ENCODE measurements at regions not wholly inside any gene's neighbourhood (a gene's known extent, or its start where the extent isn't known, plus 50 kb on each side); places are given as distances from the start of the nearest gene placed in this dataset.

- H3K9me3 Mint-ChIP-seq: no peaks in the 10 kb centered on the region
- H3K27ac Mint-ChIP-seq (ENCODE audit: low read depth): no peak overlapping the region
- peaks cover 50% of the 10 kb centered on the region for H3K27me3 Mint-ChIP-seq
- H3K36me3 Mint-ChIP-seq (ENCODE audit: insufficient read depth): peaks cover 3% of the 10 kb centered on the region
- DNase-seq (ENCODE audit: low spot score in 2 of 2) (no peak), ATAC-seq (replicated peaks; ENCODE audit: extremely low read depth, poor library complexity, severe bottlenecking) (no peak)
- H3K4me1 Mint-ChIP-seq: no peaks in the 10 kb centered on the region
- no peak overlapping the region for H3K4me3 Mint-ChIP-seq
Measured at GRCh38 chr10:78140066-78140630, 106.5 kb downstream of the RPS24 start.

DNA sequence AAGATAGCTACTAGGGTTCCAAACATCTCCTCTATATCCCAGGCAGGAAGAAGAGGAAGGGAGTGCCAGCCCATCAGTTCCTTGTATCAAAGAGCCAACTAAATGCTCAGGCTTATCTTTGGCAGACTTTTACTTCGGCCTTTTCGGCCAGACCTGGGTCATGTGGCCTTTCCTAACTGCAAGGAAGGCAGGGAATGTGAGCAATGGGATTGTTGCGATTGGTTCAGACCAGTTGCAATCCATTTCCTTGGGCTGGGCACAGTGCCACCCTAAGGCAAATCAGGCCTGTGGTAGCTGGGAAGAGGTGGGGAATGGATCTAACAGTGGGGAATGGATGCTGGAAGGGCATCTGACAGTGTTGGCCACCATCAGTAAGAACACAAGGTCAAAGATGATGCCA lies 109.9 kb downstream of the RPS24 start:
- Mint-ChIP-seq H3K27me3 (peaks cover 58% of the 10 kb centered on the region), H3K36me3 (ENCODE audit: insufficient read depth) (peaks cover 3% of the 10 kb centered on the region)

DNA sequence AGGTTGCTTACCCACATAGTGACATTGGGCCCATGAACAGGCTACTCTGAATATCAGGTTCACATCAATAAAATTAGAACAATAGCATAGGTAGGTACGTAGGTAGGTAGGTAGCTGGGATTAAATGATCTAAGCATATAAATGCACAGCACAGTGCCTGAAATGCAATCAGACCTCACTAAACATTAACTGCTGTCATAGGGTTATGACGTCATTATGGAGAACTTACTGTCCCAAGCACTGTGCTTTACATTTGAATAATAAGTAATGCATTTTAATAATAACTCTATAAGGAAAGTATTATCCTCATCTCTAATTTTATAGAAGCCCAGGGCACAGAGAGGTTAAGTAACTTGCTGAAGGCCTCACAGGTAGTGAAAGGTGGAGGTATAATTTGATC lies 112.5 kb downstream of the RPS24 start:
- ATAC-seq (replicated peaks; ENCODE audit: extremely low read depth, poor library complexity, severe bottlenecking) (no peak), DNase-seq (ENCODE audit: low spot score in 2 of 2) (no peak)
- Mint-ChIP-seq H3K4me1 (no peaks in the 10 kb centered on the region), H3K9me3 (no peaks in the 10 kb centered on the region), H3K27ac (ENCODE audit: low read depth) (no peak overlapping the region), H3K27me3 (peaks cover 41% of the 10 kb centered on the region), H3K36me3 (ENCODE audit: insufficient read depth) (peaks cover 3% of the 10 kb centered on the region), H3K4me3 (no peak overlapping the region)

More for the DNA sequence above, 109.9 kb downstream of the RPS24 start:
- ATAC-seq (replicated peaks; ENCODE audit: extremely low read depth, poor library complexity, severe bottlenecking) (no peak), DNase-seq (ENCODE audit: low spot score in 2 of 2) (no peak)
- H3K4me1 Mint-ChIP-seq: no peaks in the 10 kb centered on the region
- H3K9me3 Mint-ChIP-seq: no peaks in the 10 kb centered on the region
- H3K4me3 Mint-ChIP-seq: no peak overlapping the region
- no peak overlapping the region for H3K27ac Mint-ChIP-seq (ENCODE audit: low read depth)

- Mint-ChIP-seq H3K4me3 (no peak overlapping the region), H3K36me3 (ENCODE audit: insufficient read depth) (peaks cover 3% of the 10 kb centered on the region), H3K9me3 (no peaks in the 10 kb centered on the region), H3K27me3 (peaks cover 34% of the 10 kb centered on the region), H3K4me1 (no peaks in the 10 kb centered on the region), H3K27ac (ENCODE audit: low read depth) (no peak overlapping the region)
- DNase-seq (ENCODE audit: low spot score in 2 of 2) (no peak), ATAC-seq (replicated peaks; ENCODE audit: extremely low read depth, poor library complexity, severe bottlenecking) (no peak)
Measured at GRCh38 chr10:78147202-78147601, 113.5 kb downstream of the RPS24 start.

DNA sequence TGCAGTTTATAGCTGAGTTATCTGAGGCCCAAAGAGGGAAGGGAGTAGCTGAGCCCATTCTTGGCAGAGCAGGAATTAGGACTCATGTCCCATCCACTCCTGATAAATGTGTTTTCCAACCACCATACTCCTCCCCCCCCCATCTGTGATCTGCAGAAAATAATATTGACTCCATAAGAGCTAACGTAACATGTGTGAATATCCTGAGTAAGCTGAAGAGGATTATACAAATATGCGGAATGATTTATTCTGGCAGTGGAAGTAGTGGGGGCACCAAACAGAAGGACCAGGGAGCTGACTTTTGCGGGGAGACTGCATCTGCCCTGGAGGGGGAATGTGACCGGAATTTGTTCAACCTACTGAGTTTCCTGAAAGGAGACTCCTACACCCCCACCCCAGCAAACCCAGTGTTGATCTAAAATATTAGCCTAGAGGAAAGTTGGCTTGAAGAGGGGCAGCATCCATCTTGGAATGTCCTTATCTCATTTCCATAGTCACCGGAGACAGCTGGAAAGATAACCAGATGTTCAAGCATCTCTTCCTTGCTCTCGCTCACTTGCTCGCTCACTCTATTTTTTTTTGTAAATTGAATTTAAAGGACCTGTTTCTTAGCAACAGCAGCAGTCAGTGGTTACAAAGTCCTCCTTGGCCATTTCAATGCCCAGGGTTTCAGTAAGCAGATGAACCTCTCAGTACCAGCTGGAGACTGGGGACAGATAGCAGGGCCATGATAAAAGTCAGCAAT lies 114.7 kb downstream of the RPS24 start:
- Mint-ChIP-seq H3K27ac (ENCODE audit: low read depth) (no peak overlapping the region), H3K27me3 (peaks cover 24% of the 10 kb centered on the region), H3K9me3 (no peaks in the 10 kb centered on the region), H3K4me1 (no peaks in the 10 kb centered on the region), H3K4me3 (no peak overlapping the region), H3K36me3 (ENCODE audit: insufficient read depth) (peaks cover 5% of the 10 kb centered on the region)
- ATAC-seq (replicated peaks; ENCODE audit: extremely low read depth, poor library complexity, severe bottlenecking) (no peak), DNase-seq (ENCODE audit: low spot score in 2 of 2) (no peak)

- H3K27ac Mint-ChIP-seq (ENCODE audit: low read depth): no peak overlapping the region
- H3K9me3 Mint-ChIP-seq: no peaks in the 10 kb centered on the region
- peaks cover 3% of the 10 kb centered on the region for H3K36me3 Mint-ChIP-seq (ENCODE audit: insufficient read depth)
- no peak overlapping the region for H3K4me3 Mint-ChIP-seq
- H3K27me3 Mint-ChIP-seq: peaks cover 18% of the 10 kb centered on the region
- no peaks in the 10 kb centered on the region for H3K4me1 Mint-ChIP-seq
- no peak for DNase-seq (ENCODE audit: low spot score in 2 of 2)
- ATAC-seq (replicated peaks; ENCODE audit: extremely low read depth, poor library complexity, severe bottlenecking): no peak
Measured at GRCh38 chr10:78148961-78149612, 115.4 kb downstream of the RPS24 start.

GRCh38 chr10:78150756-78151155 lies 117.1 kb downstream of the RPS24 start:
- H3K27me3 Mint-ChIP-seq: peaks cover 4% of the 10 kb centered on the region
- ATAC-seq (replicated peaks; ENCODE audit: extremely low read depth, poor library complexity, severe bottlenecking): no peak
- peaks cover 3% of the 10 kb centered on the region for H3K36me3 Mint-ChIP-seq (ENCODE audit: insufficient read depth)
- DNase-seq (ENCODE audit: low spot score in 2 of 2): no peak
- H3K4me1 Mint-ChIP-seq: no peaks in the 10 kb centered on the region
- H3K9me3 Mint-ChIP-seq: no peaks in the 10 kb centered on the region
- H3K27ac Mint-ChIP-seq (ENCODE audit: low read depth): no peak overlapping the region
- H3K4me3 Mint-ChIP-seq: no peak overlapping the region

GRCh38 chr10:78155722-78156121 lies 122.1 kb downstream of the RPS24 start:
- no peaks in the 10 kb centered on the region for H3K9me3 Mint-ChIP-seq
- peaks cover 14% of the 10 kb centered on the region for H3K27me3 Mint-ChIP-seq
- no peak overlapping the region for H3K4me3 Mint-ChIP-seq
- peaks cover 3% of the 10 kb centered on the region for H3K36me3 Mint-ChIP-seq (ENCODE audit: insufficient read depth)
- no peak overlapping the region for H3K27ac Mint-ChIP-seq (ENCODE audit: low read depth)
- ATAC-seq (replicated peaks; ENCODE audit: extremely low read depth, poor library complexity, severe bottlenecking) (no peak), DNase-seq (ENCODE audit: low spot score in 2 of 2) (no peak)
- no peaks in the 10 kb centered on the region for H3K4me1 Mint-ChIP-seq

DNA sequence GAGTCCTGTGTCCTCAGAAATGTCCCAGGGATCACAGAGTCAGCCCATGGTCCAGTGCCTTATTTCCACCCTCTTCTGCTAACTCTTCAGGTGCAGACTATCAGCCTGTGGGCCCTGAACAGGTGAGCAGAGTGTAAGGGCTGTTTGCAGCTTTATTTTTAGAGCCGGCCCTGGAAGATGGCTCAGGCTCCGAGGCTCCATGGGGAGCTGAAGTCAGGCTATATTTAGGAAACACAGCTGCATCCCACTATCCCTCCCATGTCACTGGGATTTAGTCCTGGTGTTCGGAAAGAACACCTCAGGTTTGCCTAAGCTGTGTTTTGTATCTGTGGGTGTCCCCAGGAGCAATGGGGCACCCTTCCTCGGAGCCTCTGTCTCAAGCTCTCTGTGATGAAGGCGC lies 126.9 kb downstream of the RPS24 start:
- no peak for ATAC-seq (replicated peaks; ENCODE audit: extremely low read depth, poor library complexity, severe bottlenecking)
- Mint-ChIP-seq H3K36me3 (ENCODE audit: insufficient read depth) (no peaks in the 10 kb centered on the region), H3K4me1 (no peaks in the 10 kb centered on the region), H3K9me3 (peaks cover 5% of the 10 kb centered on the region), H3K27ac (ENCODE audit: low read depth) (no peak overlapping the region), H3K27me3 (peaks cover 34% of the 10 kb centered on the region), H3K4me3 (no peak overlapping the region)
- DNase-seq (ENCODE audit: low spot score in 2 of 2): no peak

DNA sequence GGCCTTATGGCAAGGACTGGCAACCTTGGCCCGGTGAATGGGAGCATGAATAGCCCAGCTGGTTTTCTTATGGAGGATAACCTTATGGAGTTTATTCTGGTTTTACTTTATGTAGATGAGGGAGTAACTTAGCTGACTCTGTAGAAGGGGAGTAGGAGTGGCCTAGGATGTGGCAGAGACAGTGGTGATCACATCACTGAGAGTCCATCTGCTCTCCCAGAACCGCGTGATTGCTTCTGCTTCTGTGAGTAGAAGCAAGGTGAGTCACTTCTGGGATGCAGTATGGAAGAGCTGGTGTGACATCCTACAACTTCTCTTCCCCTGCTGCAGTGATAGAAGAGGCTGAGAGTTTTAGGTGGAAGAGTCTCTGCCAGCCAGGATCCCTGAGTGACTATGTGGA lies 129.2 kb downstream of the RPS24 start:
- ATAC-seq (replicated peaks; ENCODE audit: extremely low read depth, poor library complexity, severe bottlenecking) (no peak), DNase-seq (ENCODE audit: low spot score in 2 of 2) (no peak)
- H3K4me1 Mint-ChIP-seq: no peaks in the 10 kb centered on the region
- H3K27me3 Mint-ChIP-seq: peaks cover 34% of the 10 kb centered on the region
- H3K9me3 Mint-ChIP-seq: peaks cover 5% of the 10 kb centered on the region
- H3K4me3 Mint-ChIP-seq: no peak overlapping the region
- H3K27ac Mint-ChIP-seq (ENCODE audit: low read depth): no peak overlapping the region
- no peaks in the 10 kb centered on the region for H3K36me3 Mint-ChIP-seq (ENCODE audit: insufficient read depth)

GRCh38 chr10:78164702-78165101 lies 131.0 kb downstream of the RPS24 start:
- Mint-ChIP-seq H3K9me3 (peaks cover 5% of the 10 kb centered on the region), H3K27me3 (peaks cover 33% of the 10 kb centered on the region), H3K4me3 (no peak overlapping the region), H3K27ac (ENCODE audit: low read depth) (no peak overlapping the region), H3K4me1 (no peaks in the 10 kb centered on the region), H3K36me3 (ENCODE audit: insufficient read depth) (no peaks in the 10 kb centered on the region)
- DNase-seq (ENCODE audit: low spot score in 2 of 2): no peak
- no peak for ATAC-seq (replicated peaks; ENCODE audit: extremely low read depth, poor library complexity, severe bottlenecking)

DNA sequence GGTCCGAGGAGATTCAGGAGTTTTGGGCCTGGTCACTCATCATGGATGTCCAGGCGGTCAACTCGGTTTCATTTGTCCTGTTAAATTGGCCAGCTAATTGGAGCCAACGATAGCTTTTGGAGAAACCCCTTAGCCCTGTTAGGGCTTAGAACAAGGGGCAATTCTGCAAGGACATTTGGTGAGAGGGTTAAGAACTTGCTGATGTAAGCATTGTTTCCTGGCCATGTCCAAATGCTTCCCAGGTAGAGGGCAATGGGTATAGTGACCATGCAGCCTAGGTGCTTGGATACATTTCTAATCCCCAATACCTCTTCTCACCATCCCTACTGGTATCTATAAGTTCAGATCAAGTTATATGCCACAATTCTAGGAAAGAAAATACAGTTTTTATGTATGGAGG lies 131.5 kb downstream of the RPS24 start:
- Mint-ChIP-seq H3K9me3 (peaks cover 5% of the 10 kb centered on the region), H3K4me1 (no peaks in the 10 kb centered on the region), H3K27me3 (peaks cover 32% of the 10 kb centered on the region), H3K27ac (ENCODE audit: low read depth) (no peak overlapping the region), H3K36me3 (ENCODE audit: insufficient read depth) (no peaks in the 10 kb centered on the region), H3K4me3 (no peak overlapping the region)
- no peak for DNase-seq (ENCODE audit: low spot score in 2 of 2)
- ATAC-seq (replicated peaks; ENCODE audit: extremely low read depth, poor library complexity, severe bottlenecking): no peak

GRCh38 chr10:78165617-78166016 lies 132.0 kb downstream of the RPS24 start:
- ATAC-seq (replicated peaks; ENCODE audit: extremely low read depth, poor library complexity, severe bottlenecking) (no peak), DNase-seq (ENCODE audit: low spot score in 2 of 2) (no peak)
- H3K27me3 Mint-ChIP-seq: peaks cover 32% of the 10 kb centered on the region
- H3K4me3 Mint-ChIP-seq: no peak overlapping the region
- H3K9me3 Mint-ChIP-seq: peaks cover 5% of the 10 kb centered on the region
- H3K36me3 Mint-ChIP-seq (ENCODE audit: insufficient read depth): no peaks in the 10 kb centered on the region
- no peaks in the 10 kb centered on the region for H3K4me1 Mint-ChIP-seq
- no peak overlapping the region for H3K27ac Mint-ChIP-seq (ENCODE audit: low read depth)

All from central memory CD8-positive, alpha-beta T cell (primary cell).